HUDEP-2 (cell line): ENCODE measurements at regions not wholly inside any gene's neighbourhood (a gene's known extent, or its start where the extent isn't known, plus 50 kb on each side); places are given as distances from the start of the nearest gene placed in this dataset.
A peak's percentile ranks its signal among the peaks of the same experiment; 100 is the strongest.

ENCODE experiments used
- DNase-seq, 76 experiments: peaks; one replicate each; lab custom pipeline; 2025; ENCODE audit not compliant: unreplicated experiment in 76 of 76; lab: John Stamatoyannopoulos, UW

DNA sequence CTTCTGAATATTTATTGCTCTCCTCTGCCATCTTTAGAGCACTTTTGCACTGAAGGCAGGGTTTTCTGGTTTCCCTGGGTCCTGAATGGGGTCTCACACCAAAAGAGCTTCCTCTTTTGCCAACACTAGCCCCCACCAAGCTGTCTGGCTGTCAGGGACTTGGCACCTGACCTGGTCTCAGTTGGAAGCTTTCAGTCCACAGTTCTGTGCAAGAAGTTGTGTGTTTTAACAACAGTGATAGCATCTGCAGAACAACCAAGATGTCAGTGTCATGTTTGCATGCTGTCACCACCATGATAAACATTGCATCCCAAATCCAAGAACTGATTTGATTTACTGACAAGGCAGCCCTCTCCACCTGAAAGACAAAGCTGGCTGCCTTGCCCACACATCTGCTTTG is 448.5 kb upstream of the CCL2 start:
- DNase-seq = no peak

DNA sequence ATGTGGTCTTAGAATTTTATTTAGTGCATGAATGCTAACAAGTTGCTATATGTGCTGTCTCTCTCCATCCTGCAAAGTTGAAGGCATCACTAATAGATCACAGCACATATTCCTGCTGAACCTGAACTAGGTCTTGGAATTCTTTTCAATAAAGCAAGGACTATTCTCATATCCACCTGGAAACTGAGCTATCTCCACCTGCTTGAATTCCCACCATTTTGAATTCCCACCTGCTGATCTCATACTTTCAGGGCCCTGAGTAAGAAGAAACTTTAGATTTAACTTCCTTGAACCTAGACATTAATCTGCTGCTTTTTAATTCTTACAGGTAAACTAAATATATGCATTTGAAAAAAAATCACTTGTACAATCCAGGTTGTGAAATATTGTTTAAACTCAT is 445.3 kb upstream of the CCL2 start:
- DNase-seq = no peak

DNA sequence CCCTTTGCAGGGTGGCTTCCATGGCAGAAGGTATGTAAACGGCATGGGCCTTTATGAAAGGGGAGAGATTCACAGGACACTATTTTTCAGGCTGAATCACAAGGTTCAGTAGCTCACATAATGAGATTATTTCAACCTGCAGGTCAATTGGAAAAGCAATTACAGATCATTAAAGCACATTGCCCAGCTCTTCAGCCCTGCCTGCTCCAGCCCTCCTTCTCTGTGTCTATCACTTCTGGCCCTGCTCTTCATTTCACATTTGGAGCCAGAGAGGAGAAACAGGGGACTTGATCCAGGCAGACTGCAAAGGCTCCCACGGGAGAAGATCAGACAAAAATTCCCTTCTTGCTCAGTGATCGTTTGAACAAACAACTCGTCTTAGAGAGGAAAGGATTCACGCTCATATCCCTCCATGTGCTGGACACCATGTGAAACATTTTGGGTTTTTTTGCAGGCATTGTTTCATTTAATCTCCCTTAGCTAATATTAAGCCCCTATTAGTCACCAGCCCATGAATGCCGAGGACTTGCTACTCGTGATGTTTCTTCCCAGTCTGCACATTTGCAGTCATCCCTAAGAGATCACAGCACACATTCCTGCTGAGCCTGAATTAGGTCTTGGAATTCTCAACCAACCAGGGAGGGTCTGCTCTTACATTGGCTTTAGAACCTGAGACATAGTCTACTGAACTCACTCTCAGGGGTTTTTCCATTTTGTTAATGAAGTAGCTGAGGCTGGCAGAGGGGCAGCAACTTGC is 443.9 kb upstream of the CCL2 start:
- DNase-seq = no peak

DNA sequence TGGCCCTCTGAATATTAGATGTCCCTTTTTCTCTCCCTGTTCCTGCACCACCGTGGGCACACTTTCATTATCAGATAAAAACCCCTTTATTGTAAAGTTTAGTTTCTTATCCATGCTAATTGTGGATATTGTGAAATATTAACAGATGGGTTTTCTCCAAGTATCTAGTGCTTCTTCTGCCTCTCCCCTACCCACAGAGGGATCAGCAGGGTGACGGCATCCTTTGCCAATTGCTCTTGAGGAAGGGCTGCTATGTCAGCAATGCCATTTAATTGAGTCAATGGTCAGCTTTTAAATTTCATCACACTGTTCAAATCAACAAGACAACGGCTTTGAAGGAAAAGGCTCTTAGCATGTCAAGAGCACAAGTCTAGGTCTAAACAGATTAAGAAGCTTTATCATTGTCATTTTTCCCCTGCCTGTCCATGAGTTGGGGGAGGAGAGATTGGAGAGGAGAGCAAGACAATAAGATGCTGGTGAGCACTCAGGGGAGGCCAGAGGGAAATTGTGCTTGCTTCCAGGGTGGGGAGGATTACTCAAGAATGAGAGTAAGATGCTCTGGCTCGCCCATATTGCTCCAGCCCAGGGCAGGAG is 443.0 kb upstream of the CCL2 start:
- DNase-seq = no peak

DNA sequence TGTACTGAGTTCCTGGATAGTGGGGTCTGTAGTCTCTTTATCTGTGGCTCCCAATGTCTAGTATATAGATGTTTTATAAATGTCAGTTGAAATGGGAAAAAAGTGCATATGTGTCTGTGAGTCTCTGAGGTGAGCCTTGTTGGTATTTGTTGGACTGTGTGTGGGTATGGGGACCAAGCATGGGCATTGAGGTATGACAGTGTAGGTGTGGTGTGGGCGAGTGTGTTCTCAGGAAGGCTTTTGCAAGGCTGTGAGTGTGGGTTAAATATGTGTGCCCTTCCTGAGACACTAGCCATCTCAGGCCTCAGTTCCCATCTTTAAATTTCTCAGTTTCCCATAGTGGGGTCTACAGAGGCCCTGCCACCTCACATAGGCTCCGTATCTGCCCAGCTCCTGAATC is 440.2 kb upstream of the CCL2 start:
- DNase-seq = no peak

DNA sequence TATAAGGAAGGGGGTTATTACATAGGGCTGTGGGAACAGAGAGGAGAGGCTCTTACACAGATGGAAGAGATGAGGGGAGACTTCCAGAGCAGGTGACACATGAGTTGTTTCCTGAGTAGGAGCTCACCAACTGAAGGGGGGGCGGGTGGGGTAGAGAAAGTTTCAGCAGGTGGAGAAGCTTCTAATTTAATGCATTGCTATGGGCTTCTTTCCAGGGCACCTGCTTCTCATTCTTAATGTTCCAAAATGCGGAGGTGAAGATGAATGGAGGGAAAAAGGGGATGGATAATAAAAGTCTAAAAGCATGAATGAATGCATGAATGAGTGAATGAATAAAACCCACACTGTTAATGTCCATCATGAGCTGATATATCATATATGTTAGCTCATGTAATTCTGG is 439.0 kb upstream of the CCL2 start:
- DNase-seq = no peak

DNA sequence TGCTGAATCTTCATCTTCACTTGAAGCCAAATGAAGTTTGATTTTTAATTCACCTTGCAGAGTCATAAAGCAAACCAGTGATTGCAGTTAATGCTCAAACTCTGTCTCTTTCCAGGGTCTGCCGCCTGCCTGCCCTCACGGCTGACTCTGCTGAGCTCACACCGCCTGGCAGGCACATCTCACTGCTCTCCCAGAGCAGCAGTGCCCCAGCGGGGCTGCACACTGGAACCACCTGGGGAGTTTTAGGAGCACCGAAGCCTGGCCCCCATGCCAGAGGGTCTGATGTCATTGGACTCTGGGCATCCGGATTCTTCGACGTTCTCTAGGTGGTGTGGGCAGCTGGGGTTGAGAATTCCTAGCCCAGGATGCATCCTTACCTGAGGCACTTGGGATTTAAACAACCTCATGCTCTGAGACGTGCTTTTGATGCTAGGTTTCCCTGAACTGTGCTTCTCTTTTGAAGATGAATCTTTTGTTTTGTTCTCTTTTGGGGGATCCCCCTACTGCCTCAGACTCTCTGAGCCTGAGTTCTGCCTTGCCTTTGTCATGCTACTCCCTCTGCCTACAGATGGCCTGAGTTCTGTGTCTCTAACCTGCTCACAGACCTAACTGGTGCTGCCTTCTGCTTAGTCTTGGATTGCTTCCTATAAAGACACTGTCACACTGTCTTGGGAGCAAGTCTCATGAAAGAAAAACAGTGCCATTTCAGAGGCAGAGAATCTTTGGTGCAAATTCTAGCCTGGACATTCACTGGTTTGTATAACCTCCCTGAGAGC is 438.1 kb upstream of the CCL2 start:
- DNase-seq = no peak

DNA sequence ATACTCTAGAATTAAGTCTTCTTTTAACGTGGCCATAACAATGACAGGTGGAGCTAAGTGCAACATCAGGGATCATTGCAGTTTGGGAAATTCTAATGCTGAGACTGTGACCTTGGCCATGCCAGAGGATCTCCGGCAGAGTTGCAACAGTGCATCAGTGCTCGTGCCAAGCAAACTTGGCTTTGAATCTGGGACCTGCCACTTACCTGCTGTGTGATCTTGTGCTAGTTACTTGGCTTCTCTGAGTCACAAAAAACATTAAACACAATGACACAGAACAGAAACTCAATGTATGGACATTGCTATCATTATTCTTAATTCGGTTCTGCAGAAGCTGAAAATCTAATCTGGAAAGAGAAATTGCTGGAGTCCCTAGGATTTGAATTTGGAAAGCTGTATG is 435.5 kb upstream of the CCL2 start:
- DNase-seq = no peak

DNA sequence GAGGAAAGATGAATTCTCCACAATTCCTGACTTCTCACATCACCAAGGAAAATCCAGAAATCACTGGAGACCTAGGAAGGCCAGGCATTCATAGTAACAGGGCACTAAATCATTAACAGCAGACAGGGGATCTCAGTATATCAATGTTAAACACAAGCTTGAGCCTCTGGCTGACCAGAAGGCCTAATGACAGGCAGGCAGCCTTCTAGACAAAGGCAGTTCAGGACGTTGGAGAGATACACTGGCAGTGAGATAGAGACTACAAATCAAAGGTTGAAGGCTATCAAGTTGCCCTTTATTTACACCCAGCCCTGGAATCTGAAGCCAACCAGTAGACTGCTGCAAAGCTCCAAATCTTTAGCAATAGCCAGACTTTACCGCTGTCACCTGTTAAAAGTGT is 422.8 kb upstream of the CCL2 start:
- DNase-seq = no peak

DNA sequence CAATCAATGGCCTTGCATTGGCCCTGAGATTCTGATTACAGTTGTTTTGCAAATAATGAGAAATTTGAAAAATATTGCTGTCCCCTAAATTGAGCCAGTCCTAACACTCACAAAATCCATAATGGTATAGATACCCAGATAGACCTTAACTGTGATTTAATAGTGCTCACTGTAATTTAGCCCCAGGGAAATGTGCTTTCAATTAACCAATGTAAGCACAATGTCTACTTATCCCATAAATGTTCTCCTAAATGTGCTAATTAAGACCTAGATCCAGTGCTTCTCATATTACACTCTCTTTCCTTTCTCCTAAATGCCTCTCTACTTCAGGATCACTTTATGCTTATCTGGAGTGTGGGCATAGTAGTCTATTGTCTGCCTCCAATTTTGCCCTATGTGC is 417.8 kb upstream of the CCL2 start:
- DNase-seq = no peak

DNA sequence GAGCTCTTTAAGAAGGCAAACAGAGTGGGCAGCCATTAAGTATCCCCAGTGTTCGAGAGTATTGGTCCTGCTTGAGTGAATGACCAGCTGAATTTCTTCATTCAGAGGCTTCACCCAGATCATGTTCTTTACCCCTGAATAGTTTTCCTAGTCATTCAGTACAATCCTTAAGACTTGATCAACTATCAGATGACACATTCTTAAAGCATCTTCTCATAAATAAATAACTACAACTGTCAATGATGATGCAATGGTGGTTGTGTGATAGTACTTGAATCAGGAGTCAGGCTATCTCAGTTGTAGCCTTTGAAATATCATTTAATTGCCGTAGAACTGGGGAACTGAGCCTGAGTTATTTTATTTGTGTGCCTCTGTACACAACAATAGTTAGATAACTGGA is 416.8 kb upstream of the CCL2 start:
- DNase-seq = no peak

DNA sequence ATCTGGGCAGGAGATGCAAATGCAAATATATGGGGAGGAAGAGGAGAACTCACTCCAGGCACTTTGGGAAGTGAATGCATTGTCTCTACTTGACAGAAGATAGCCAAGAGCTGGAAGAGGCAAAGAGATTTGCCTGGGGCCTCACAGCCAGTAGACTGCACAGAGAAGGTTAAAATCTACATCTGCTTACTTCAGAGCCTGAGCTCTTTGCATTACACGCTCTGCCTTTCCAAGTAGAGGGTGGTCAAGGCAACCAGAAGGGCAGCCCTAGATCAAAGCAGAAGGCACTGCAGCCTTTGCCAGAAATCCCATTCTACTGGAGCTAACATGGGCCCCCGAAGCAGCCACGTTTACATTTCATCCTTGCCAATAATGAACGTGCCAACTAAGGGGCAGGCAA is 407.2 kb upstream of the CCL2 start:
- DNase-seq = no peak

DNA sequence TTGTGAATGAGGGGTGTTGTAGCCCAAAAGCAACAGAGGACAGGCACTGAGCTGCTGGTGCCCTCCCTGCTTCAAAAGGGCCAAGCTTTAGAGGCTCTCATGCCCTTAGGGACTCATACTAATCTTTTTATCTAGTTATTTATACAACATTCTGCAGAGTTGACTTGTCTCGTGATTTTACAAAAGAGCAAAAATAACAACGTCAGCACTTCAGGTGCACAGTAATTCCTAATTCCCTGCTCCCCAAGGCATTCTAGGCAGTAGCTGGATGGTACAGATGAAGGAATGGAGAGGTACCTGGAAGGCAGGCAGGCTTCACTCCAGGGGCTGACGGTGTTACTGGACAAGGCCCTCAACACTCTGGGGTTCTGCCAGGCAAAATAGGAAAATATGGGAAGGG is 406.7 kb upstream of the CCL2 start:
- DNase-seq = no peak

DNA sequence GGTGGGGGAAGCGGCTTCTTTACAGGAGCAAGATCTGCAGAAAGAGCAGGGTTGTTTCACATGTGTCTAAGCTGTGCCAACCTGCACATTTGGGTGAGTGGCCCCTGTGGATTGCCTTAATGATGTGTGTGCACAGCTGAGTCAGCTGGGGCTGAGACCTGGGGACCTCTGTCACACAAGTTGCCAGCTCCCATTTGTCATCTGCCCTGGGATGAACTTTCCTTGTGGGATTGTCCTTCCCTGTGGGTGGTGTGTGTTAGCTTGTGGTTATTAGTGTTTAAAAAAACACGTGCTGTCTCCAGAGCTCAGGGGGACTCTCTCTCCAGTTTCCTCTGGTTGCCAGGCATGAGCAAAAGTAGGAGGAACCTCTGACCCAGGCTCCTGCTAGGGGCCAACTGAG is 400.5 kb upstream of the CCL2 start:
- DNase-seq = no peak

DNA sequence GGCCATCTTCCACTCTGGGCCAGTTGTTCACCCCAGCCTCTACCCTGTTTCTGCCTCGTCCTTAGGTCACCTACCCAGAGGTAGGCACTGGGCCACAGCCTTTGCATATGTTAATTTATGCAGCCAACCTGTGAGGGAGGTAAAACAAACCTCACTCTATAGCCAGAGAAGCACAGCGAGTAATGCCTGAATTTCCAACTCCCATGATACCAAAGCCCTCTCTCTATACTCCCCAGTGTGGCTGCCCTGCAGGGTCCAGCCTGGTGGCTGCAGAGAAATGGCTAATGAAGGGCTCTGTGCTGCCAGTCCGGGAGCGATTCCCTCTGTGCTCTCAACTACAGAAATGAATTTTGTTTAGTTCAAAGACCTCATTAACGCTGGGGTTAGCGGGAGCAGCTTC is 397.0 kb upstream of the CCL2 start:
- no peak for DNase-seq

DNA sequence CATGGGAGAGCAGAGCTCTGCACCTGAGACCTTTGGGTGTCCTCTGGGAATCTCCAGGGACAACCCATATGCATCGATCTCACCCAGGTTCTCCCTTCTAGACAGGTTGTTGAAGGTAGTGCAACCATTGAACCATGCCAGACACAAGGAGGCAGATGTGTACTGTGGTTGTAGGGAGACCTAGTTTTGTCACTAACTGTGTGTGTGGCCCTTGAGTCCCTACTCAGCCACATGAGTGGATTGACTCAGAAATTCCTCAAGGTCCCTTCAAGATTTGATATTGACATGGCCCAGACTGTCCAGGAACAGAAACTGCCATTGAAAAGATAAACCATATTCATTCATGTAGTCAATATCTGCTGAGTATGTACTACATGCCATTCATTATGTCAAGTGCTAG is 396.4 kb upstream of the CCL2 start:
- peak in 23 of 76 experiments; percentile 2 to 52 (median 26) for DNase-seq

DNA sequence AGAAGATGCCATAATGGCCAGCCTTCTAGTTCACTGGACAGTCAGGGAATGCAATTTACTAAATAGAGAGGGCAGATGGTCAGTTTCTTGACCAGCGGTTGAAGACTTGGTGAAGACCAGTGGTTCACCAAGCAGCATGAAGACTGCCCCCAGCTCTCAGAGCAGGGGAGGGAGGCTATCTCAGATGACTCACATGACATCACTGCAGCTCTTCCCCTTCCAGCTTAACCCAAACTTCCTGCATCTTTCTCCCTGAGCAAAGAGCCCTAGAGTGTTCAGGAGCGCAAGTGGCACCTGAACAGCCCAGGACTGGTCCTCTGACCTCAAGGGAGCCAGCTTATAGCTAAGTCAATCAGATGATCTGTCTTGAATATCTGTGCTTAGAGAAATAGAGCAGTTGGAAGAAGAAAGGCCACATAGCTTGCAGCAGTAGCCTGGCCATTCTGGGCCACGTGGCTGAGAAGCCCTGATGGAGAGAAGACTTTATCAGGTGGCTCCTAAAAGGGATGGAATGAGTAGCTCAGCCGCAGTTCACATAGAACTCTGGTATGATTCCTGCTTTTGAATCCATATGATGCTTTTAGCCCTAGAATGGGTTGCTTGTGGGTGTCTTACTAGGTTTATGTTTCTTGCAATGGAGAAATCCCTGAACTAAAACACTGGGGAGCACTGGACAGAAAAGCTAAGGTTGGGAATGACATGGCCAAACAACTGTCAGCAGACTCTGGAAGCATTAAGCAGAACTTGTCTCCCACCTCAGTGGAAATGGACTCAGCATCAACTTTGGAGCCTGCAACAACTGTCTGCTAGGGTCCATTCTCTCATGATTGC is 392.1 kb upstream of the CCL2 start:
- no peak for DNase-seq

DNA sequence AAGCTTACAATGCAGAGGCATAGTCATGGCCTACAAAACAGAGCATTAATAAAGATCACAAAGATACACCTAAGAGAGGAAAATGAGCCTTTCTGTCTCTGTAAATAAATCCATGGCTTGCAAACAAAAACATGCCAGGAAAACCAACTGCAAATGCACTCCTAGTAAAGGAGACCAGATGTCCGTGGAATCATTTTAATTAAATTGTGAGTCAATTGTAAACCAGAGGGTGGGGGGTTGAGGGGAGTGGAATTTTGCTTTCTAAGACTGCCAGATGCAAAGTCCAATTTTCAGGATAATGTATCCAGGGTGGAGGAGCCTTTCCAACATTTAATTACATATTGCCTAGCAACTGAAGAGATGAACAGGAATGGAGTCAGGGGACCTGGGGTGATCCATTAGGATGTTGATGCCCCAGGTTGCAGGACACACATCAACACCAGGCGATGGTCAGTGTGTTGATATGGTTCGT is 390.3 kb upstream of the CCL2 start:
- no peak for DNase-seq

DNA sequence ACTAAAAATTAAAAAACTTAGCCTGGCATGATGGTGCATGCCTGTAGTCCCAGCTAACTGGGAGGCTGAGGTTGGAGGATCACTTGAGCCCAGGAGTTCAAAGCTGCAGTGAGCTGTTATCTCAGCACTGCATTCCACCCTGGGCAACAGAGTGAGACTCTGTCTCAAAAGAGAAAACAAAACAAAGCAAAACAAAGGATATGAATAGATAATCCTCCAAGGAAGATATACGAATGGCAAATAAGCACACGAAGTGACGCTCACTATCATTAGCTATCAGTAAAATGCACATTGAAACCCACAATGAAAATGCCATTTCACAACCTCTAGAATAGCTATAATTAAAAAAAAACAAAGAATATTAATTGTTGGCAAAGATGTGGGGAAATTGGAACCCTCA is 386.2 kb upstream of the CCL2 start:
- DNase-seq = no peak

DNA sequence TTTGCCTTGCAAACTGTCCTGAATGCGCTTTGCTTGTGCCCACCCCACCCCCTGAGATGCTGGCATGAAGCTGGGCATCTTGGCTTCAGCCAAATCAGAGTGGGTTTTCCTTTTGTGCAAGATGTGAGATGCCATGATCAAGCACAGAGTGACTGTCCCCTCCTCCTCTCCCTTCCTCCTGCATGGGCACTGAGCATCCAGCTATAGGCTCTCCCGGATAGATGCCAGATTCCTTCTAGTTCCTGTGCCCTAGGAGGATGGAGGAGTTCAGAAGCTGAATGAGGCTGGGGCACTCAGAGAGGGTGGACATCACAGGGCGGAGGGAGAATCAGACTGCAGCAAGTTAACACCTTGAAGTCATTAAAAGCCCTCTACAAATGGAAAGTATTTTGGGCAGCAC is 384.1 kb upstream of the CCL2 start:
- no peak for DNase-seq
